ENCODE measurements at regions not wholly inside any gene's neighbourhood (a gene's known extent, or its start where the extent isn't known, plus 50 kb on each side); places are given as distances from the start of the nearest gene placed in this dataset.
"Not testable (repeated sequence)": the region's sequence is repeated elsewhere in the genome, so short reads cannot be mapped to it uniquely, and the experiment has no call there.

GRCh38 chr17:36833279-36833678 lies 104.0 kb upstream of the LHX1 start:
- in situ Hi-C loops (cut with HindIII; ENCODE audit: low sequenced_read_pairs): loop anchor here (25.0 kb wide), 1 partner anchor 104 kb away; the partner anchor contains the start of genes AATF and LHX1
- no peak for DNase-seq (ENCODE audit: low spot score)

GRCh38 chr17:36835036-36835435 lies 102.2 kb upstream of the LHX1 start:
- DNase-seq (ENCODE audit: low spot score): no peak
- in situ Hi-C loops (cut with HindIII; ENCODE audit: low sequenced_read_pairs): loop anchor here (25.0 kb wide), 1 partner anchor 102 kb away; the partner anchor contains the start of genes AATF and LHX1

GRCh38 chr17:36837195-36837938 lies 99.9 kb upstream of the LHX1 start:
- no peak for DNase-seq (ENCODE audit: low spot score)
- in situ Hi-C loops (cut with HindIII; ENCODE audit: low sequenced_read_pairs): loop anchor here (25.0 kb wide), 1 partner anchor 100 kb away; the partner anchor contains the start of genes AATF and LHX1

GRCh38 chr17:36837939-36838272 lies 99.4 kb upstream of the LHX1 start:
- in situ Hi-C loops (cut with HindIII; ENCODE audit: low sequenced_read_pairs): loop anchor here (25.0 kb wide), 1 partner anchor 99 kb away; the partner anchor contains the start of genes AATF and LHX1
- DNase-seq (ENCODE audit: low spot score): no peak

GRCh38 chr17:36839256-36839655 lies 98.0 kb upstream of the LHX1 start:
- no peak for DNase-seq (ENCODE audit: low spot score)
- in situ Hi-C loops (cut with HindIII; ENCODE audit: low sequenced_read_pairs): loop anchor here (25.0 kb wide), 1 partner anchor 98 kb away; the partner anchor contains the start of genes AATF and LHX1

- DNase-seq (ENCODE audit: low spot score): no peak
- in situ Hi-C loops (cut with HindIII; ENCODE audit: low sequenced_read_pairs): loop anchor here (25.0 kb wide), 1 partner anchor 97 kb away; the partner anchor contains the start of genes AATF and LHX1
These were observed 96.5 kb upstream of the LHX1 start for GRCh38 chr17:36840796-36841195.

GRCh38 chr17:36842231-36842819 lies 95.0 kb upstream of the LHX1 start:
- in situ Hi-C loops (cut with HindIII; ENCODE audit: low sequenced_read_pairs): loop anchor here (25.0 kb wide), 1 partner anchor 95 kb away; the partner anchor contains the start of genes AATF and LHX1
- no peak for DNase-seq (ENCODE audit: low spot score)

GRCh38 chr17:36842963-36843558 lies 94.2 kb upstream of the LHX1 start:
- in situ Hi-C loops (cut with HindIII; ENCODE audit: low sequenced_read_pairs): loop anchor here (25.0 kb wide), 1 partner anchor 94 kb away; the partner anchor contains the start of genes AATF and LHX1
- no peak for DNase-seq (ENCODE audit: low spot score)

GRCh38 chr17:36844013-36844412 lies 93.3 kb upstream of the LHX1 start:
- in situ Hi-C loops (cut with HindIII; ENCODE audit: low sequenced_read_pairs): loop anchor here (25.0 kb wide), 1 partner anchor 93 kb away; the partner anchor contains the start of genes AATF and LHX1
- DNase-seq (ENCODE audit: low spot score): no peak

GRCh38 chr17:36844601-36845000 lies 92.7 kb upstream of the LHX1 start:
- in situ Hi-C loops (cut with HindIII; ENCODE audit: low sequenced_read_pairs): loop anchor here (25.0 kb wide), 1 partner anchor 93 kb away; the partner anchor contains the start of genes AATF and LHX1
- no peak for DNase-seq (ENCODE audit: low spot score)

GRCh38 chr17:36845916-36846315 lies 91.4 kb upstream of the LHX1 start:
- in situ Hi-C loops (cut with HindIII; ENCODE audit: low sequenced_read_pairs): loop anchor here (25.0 kb wide), 1 partner anchor 91 kb away; the partner anchor contains the start of genes AATF and LHX1
- DNase-seq (ENCODE audit: low spot score): no peak

- in situ Hi-C loops (cut with HindIII; ENCODE audit: low sequenced_read_pairs): loop anchor here (25.0 kb wide), 1 partner anchor 91 kb away; the partner anchor contains the start of genes AATF and LHX1
- no peak for DNase-seq (ENCODE audit: low spot score)
These were observed 90.6 kb upstream of the LHX1 start for GRCh38 chr17:36846410-36847292.

GRCh38 chr17:36848008-36848902 lies 89.0 kb upstream of the LHX1 start:
- in situ Hi-C loops (cut with HindIII; ENCODE audit: low sequenced_read_pairs): loop anchor here (25.0 kb wide), 1 partner anchor 89 kb away; the partner anchor contains the start of genes AATF and LHX1
- no peak for DNase-seq (ENCODE audit: low spot score)

- in situ Hi-C loops (cut with HindIII; ENCODE audit: low sequenced_read_pairs): loop anchor here (25.0 kb wide), 1 partner anchor 88 kb away; the partner anchor contains the start of genes AATF and LHX1
These were observed 88.3 kb upstream of the LHX1 start for GRCh38 chr17:36849020-36849419.

GRCh38 chr17:36849871-36850348 lies 87.4 kb upstream of the LHX1 start:
- DNase-seq (ENCODE audit: low spot score): no peak
- in situ Hi-C loops (cut with HindIII; ENCODE audit: low sequenced_read_pairs): loop anchor here (25.0 kb wide), 1 partner anchor 87 kb away; the partner anchor contains the start of genes AATF and LHX1

More at GRCh38 chr17:36849020-36849419, 88.3 kb upstream of the LHX1 start:
- not testable (repeated sequence) for DNase-seq (ENCODE audit: low spot score)

- in situ Hi-C loops (cut with HindIII; ENCODE audit: low sequenced_read_pairs): no loop called here
- DNase-seq (ENCODE audit: low spot score): no peak
These were observed 86.5 kb upstream of the LHX1 start for GRCh38 chr17:36850790-36851189.

GRCh38 chr17:36851250-36851649 lies 86.0 kb upstream of the LHX1 start:
- DNase-seq (ENCODE audit: low spot score): no peak
- in situ Hi-C loops (cut with HindIII; ENCODE audit: low sequenced_read_pairs): no loop called here
